ENCODE measurements at regions not wholly inside any gene's neighbourhood (a gene's known extent, or its start where the extent isn't known, plus 50 kb on each side); places are given as distances from the start of the nearest gene placed in this dataset.

DNA sequence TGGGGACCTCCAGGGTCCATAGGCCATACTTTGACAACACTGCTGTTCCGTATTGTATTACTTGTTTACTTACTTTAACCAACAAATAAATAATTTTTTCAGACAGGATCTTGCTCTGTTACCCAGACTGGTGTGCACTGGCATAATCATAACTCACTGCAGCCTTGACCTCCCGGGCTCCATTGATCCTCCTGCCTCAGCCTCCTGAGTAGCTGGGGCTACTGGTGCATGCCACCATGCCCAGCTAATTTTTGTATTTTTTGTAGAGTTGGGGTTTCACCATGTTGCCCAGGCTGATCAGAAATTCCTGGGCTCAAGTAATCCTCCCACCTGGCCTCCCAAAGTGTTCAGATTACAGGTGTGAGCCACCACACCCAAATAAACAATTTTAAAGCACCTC, 64.9 kb upstream of the C15orf39 start:
- no peak for TF ChIP-seq ZNF394 (tag by site-specific recombination; IDR thresholded peaks at IDR 0.05; ENCODE audit: borderline replicate concordance)
- no peak for TF ChIP-seq ZNF324 (tag by site-specific recombination; IDR thresholded peaks at IDR 0.05)
- TF ChIP-seq ZNF211 (tag by site-specific recombination; IDR thresholded peaks at IDR 0.05; ENCODE audit: low read depth) = no peak
- no peak for TF ChIP-seq ZNF2 (tag by site-specific recombination; IDR thresholded peaks at IDR 0.05)
- no peak for TF ChIP-seq KLF9 (tag by site-specific recombination; IDR thresholded peaks at IDR 0.05; ENCODE audit: low read depth)
- no peak for TF ChIP-seq ZNF248 (tag by site-specific recombination; IDR thresholded peaks at IDR 0.05)
- no peak for TF ChIP-seq GLIS2 (tag by site-specific recombination; IDR thresholded peaks at IDR 0.05)
- TF ChIP-seq ZNF335 (tag by site-specific recombination; conservative IDR thresholded peaks at IDR 0.05) = no peak
- no peak for TF ChIP-seq ZNF341 (tag by site-specific recombination; IDR thresholded peaks at IDR 0.05; ENCODE audit: low read depth)
- no peak for TF ChIP-seq ZNF146 (tag by site-specific recombination; IDR thresholded peaks at IDR 0.05)
- no peak for TF ChIP-seq ZNF24 (tag by site-specific recombination; IDR thresholded peaks at IDR 0.05)
- no peak for TF ChIP-seq ZFHX2 (tag by site-specific recombination; conservative IDR thresholded peaks at IDR 0.05)
- TF ChIP-seq ZNF16 (tag by site-specific recombination; IDR thresholded peaks at IDR 0.05; ENCODE audit: low read depth) = no peak
- TF ChIP-seq MEIS1 (CRISPR knock-in tag; IDR thresholded peaks at IDR 0.05; ENCODE audit: borderline replicate concordance) = no peak
- no peak for TF ChIP-seq ZNF37A (tag by site-specific recombination; IDR thresholded peaks at IDR 0.05)
- no peak for TF ChIP-seq ZNF23 (tag by site-specific recombination; IDR thresholded peaks at IDR 0.05; ENCODE audit: borderline replicate concordance)
- TF ChIP-seq ZNF140 (tag by site-specific recombination; IDR thresholded peaks at IDR 0.05) = no peak
- no peak for TF ChIP-seq ZNF777 (tag by site-specific recombination; IDR thresholded peaks at IDR 0.05; ENCODE audit: borderline replicate concordance)
- no peak for TF ChIP-seq SP3 (tag by site-specific recombination; IDR thresholded peaks at IDR 0.05)
- ChIA-PET POLR2A (no interaction called here), CTCF (no interaction called here)
- Histone ChIP-seq H3K9me3 (ENCODE audit: control insufficient read depth, insufficient read depth, low read depth, low read length) (no peaks in the 10 kb centered on the region), H3K4me3 (ENCODE audit: low read depth, low read length) (no peak overlapping the region), H3K36me3 (ENCODE audit: control insufficient read depth in 2 of 2, insufficient read depth in 1 of 2, low read length in 2 of 2) (no peaks in the 10 kb centered on the region), H3K4me1 (ENCODE audit: control insufficient read depth, insufficient read depth, low read length) (no peaks in the 10 kb centered on the region), H3K27ac (ENCODE audit: extremely low read depth, low read depth, low read length) (no peak overlapping the region)

DNA sequence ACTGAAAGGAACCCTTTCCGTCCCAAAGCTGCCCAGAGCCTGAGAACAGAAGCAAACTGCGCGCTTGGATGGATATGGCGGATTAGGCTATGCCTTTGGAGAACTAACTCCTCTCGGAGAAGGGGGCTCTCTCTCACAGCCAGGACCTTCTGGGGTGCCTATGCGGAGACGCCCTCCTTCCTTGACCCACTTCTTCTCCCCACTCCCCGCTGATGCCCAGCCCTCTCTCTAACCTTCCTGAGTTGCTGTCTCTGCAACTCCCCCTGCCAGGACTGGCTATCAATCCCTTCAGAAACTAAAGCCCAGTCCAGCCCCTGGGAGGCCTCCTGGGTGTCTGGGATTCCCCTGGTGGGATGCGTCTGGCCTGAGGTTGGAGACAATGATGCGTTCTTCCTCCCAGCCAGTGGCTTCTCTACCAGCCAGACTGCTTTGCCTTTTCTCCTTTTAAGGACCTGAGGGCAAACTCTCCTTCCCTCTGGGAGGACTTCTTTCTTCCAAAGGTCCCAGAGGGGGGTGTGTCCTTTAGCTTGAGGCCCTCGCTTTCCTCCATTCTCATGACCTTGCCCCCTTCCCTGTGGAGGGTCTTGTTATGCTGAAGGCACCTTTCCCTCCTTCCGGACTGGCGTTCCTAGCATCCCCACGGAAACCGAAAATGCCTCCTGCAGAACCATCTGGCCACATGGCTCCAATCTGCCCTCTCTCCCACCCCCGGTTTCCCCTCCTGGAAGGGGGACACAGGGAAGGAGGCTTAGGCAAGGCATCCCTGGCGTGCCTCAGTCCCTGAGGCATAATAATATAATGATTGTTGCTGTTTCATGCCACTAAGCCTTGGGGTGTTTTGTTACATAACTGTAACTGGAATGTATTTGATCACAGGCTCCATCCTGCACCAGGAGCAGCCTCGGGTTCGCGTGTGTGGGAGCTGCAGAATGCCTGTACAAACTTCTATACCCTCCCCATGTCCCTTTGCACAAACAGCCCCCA, 63.4 kb upstream of the C15orf39 start:
- ChIA-PET CTCF (interaction anchor here (0.8 kb wide), 1 partner anchor 66 kb away, joined by 3 read pairs; no protein-coding TSS in a partner anchor), POLR2A (no interaction called here)
- Histone ChIP-seq H3K4me3 (ENCODE audit: low read depth, low read length) (no peak overlapping the region), H3K9me3 (ENCODE audit: control insufficient read depth, insufficient read depth, low read depth, low read length) (no peaks in the 10 kb centered on the region), H3K36me3 (ENCODE audit: control insufficient read depth in 2 of 2, insufficient read depth in 1 of 2, low read length in 2 of 2) (no peaks in the 10 kb centered on the region), H3K27ac (ENCODE audit: extremely low read depth, low read depth, low read length) (no peak overlapping the region), H3K4me1 (ENCODE audit: control insufficient read depth, insufficient read depth, low read length) (no peaks in the 10 kb centered on the region)
- TF ChIP-seq, protein P1, sequence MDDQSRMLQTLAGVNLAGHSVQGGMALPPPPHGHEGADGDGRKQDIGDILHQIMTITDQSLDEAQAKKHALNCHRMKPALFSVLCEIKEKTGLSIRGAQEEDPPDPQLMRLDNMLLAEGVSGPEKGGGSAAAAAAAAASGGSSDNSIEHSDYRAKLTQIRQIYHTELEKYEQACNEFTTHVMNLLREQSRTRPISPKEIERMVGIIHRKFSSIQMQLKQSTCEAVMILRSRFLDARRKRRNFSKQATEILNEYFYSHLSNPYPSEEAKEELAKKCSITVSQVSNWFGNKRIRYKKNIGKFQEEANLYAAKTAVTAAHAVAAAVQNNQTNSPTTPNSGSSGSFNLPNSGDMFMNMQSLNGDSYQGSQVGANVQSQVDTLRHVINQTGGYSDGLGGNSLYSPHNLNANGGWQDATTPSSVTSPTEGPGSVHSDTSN (CRISPR knock-in tag; IDR thresholded peaks at IDR 0.05) = no peak
- TF ChIP-seq ZNF544 (tag by site-specific recombination; IDR thresholded peaks at IDR 0.05) (no peak), GLIS1 (tag by site-specific recombination; IDR thresholded peaks at IDR 0.05) (peak; percentile 68), ZIC2 (tag by site-specific recombination; IDR thresholded peaks at IDR 0.05) (0 out of 2 replicates have a peak, but pooled peaks have one; percentile 27)
